ENCODE measurements at regions not wholly inside any gene's neighbourhood (a gene's known extent, or its start where the extent isn't known, plus 50 kb on each side); places are given as distances from the start of the nearest gene placed in this dataset.
"Not testable (repeated sequence)": the region's sequence is repeated elsewhere in the genome, so short reads cannot be mapped to it uniquely, and the experiment has no call there.

GRCh38 chr6:51321477-51321876 is 502.8 kb downstream of the TFAP2B start:
- not testable (repeated sequence) for DNase-seq (ENCODE audit: low spot score)

- DNase-seq (ENCODE audit: low spot score) = no peak
These were observed 503.8 kb downstream of the TFAP2B start for GRCh38 chr6:51322505-51322904.

GRCh38 chr6:51323056-51323455 is 504.4 kb downstream of the TFAP2B start:
- DNase-seq (ENCODE audit: low spot score) = no peak

- DNase-seq (ENCODE audit: low spot score) = no peak
These were observed 512.3 kb downstream of the TFAP2B start for GRCh38 chr6:51330971-51331370.

- no peak for DNase-seq (ENCODE audit: low spot score)
These were observed 516.9 kb downstream of the TFAP2B start for GRCh38 chr6:51335543-51335942.

- DNase-seq (ENCODE audit: low spot score) = no peak
These were observed 517.5 kb downstream of the TFAP2B start for GRCh38 chr6:51336185-51336584.

- no peak for DNase-seq (ENCODE audit: low spot score)
These were observed 518.6 kb downstream of the TFAP2B start for GRCh38 chr6:51337277-51337676.

GRCh38 chr6:51339108-51339507 is 520.4 kb downstream of the TFAP2B start:
- DNase-seq (ENCODE audit: low spot score) = no peak

GRCh38 chr6:51339728-51340127 is 521.1 kb downstream of the TFAP2B start:
- DNase-seq (ENCODE audit: low spot score) = no peak

GRCh38 chr6:51342393-51342792 is 523.7 kb downstream of the TFAP2B start:
- no peak for DNase-seq (ENCODE audit: low spot score)

- peak; percentile 46 for DNase-seq (ENCODE audit: low spot score)
These were observed 531.2 kb downstream of the TFAP2B start for GRCh38 chr6:51349857-51350256.

- peak; percentile 27 for DNase-seq (ENCODE audit: low spot score)
These were observed 531.7 kb downstream of the TFAP2B start for GRCh38 chr6:51350308-51350904.

GRCh38 chr6:51352506-51353029 is 533.9 kb downstream of the TFAP2B start:
- no peak for DNase-seq (ENCODE audit: low spot score)

GRCh38 chr6:51360287-51360686 is 541.6 kb downstream of the TFAP2B start:
- no peak for DNase-seq (ENCODE audit: low spot score)

GRCh38 chr6:51365566-51365965 is 546.9 kb downstream of the TFAP2B start:
- no peak for DNase-seq (ENCODE audit: low spot score)

GRCh38 chr6:51369485-51369884 is 550.8 kb downstream of the TFAP2B start:
- DNase-seq (ENCODE audit: low spot score) = no peak

GRCh38 chr6:51382847-51383246 is 564.2 kb downstream of the TFAP2B start:
- no peak for DNase-seq (ENCODE audit: low spot score)

GRCh38 chr6:51384736-51385135 is 566.1 kb downstream of the TFAP2B start:
- no peak for DNase-seq (ENCODE audit: low spot score)

GRCh38 chr6:51386347-51386836 is 567.7 kb downstream of the TFAP2B start:
- no peak for DNase-seq (ENCODE audit: low spot score)

- no peak for DNase-seq (ENCODE audit: low spot score)
These were observed 569.2 kb downstream of the TFAP2B start for GRCh38 chr6:51387907-51388306.

- DNase-seq (ENCODE audit: low spot score) = no peak
These were observed 575.4 kb downstream of the TFAP2B start for GRCh38 chr6:51394061-51394460.

GRCh38 chr6:51396583-51396982 is 577.9 kb downstream of the TFAP2B start:
- DNase-seq (ENCODE audit: low spot score) = no peak

- no peak for DNase-seq (ENCODE audit: low spot score)
These were observed 579.5 kb downstream of the TFAP2B start for GRCh38 chr6:51398064-51398705.

GRCh38 chr6:51398793-51399192 is 580.1 kb downstream of the TFAP2B start:
- DNase-seq (ENCODE audit: low spot score) = no peak

Measured in Ammon's horn (tissue), 1 donor.